Fibroblast of mammary gland (primary cell): ENCODE measurements at regions not wholly inside any gene's neighbourhood (a gene's known extent, or its start where the extent isn't known, plus 50 kb on each side); places are given as distances from the start of the nearest gene placed in this dataset.

Source experiments
- DNase-seq: peaks from one replicate; pipeline ENCODE4 v3.0.0-alpha.2; 2010; ENCODE audit warnings: low read depth
- H3K4me3 ChIP-seq: 2 replicates; pipeline ENCODE4 v1.5.1; 2011; ENCODE audit warnings: low read depth, mild to moderate bottlenecking, low read length, moderate library complexity; ENCODE audit not compliant: control insufficient read depth
- TF ChIP-seq, protein P1 (sequence below): conservative IDR thresholded peaks from 2 replicates; pipeline ENCODE4 v1.5.1; 2011; ENCODE audit warnings: low read depth, low read length, inconsistent platforms; ENCODE audit not compliant: control insufficient read depth, insufficient read depth

GRCh38 chr18:29556070-29556469 is 1379.1 kb upstream of the CDH2 start:
- no peak overlapping the region for H3K4me3 ChIP-seq
- TF ChIP-seq, protein P1, sequence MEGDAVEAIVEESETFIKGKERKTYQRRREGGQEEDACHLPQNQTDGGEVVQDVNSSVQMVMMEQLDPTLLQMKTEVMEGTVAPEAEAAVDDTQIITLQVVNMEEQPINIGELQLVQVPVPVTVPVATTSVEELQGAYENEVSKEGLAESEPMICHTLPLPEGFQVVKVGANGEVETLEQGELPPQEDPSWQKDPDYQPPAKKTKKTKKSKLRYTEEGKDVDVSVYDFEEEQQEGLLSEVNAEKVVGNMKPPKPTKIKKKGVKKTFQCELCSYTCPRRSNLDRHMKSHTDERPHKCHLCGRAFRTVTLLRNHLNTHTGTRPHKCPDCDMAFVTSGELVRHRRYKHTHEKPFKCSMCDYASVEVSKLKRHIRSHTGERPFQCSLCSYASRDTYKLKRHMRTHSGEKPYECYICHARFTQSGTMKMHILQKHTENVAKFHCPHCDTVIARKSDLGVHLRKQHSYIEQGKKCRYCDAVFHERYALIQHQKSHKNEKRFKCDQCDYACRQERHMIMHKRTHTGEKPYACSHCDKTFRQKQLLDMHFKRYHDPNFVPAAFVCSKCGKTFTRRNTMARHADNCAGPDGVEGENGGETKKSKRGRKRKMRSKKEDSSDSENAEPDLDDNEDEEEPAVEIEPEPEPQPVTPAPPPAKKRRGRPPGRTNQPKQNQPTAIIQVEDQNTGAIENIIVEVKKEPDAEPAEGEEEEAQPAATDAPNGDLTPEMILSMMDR = no peak
- DNase-seq = no peak

DNA sequence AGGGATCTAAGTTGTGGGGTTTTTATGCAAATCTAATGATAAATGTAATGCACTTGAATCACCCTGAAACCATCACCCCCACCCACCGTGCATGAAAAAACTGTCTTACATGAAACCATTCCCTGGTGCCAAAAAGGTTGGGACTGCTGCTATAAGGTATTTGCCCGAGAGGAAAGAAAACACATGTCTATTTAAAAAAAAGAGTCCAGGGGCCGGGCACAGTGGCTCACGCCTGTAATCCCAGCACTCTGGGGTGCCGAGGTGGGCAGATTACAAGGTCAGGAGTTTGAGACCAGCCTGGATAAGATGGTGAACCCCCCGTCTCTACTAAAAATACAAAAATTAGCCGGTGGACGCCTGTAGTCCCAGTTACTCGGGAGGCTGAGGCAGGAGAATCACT is 1372.8 kb upstream of the CDH2 start:
- TF ChIP-seq, protein P1 = no peak
- DNase-seq = no peak
- no peak overlapping the region for H3K4me3 ChIP-seq

DNA sequence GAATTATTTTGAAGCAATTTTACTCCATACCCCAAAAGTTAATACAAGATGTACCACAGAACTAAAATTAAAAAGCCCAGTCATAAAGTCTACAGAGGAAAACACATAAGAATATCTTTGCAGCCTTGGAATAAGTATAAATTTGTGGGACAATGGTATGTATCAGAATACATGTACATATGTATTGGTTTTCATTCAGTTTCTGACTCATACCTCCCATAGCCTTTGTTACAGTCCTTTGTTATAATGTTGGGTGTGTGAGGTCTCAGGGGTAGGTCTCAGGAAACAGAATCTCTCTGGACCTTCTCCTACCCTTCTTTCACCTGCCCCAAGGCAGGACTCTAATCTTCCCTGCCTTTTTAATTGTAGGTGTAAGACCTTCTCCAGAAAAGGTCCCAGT is 1370.7 kb upstream of the CDH2 start:
- no peak overlapping the region for H3K4me3 ChIP-seq
- TF ChIP-seq, protein P1 = no peak
- DNase-seq = no peak

GRCh38 chr18:29540548-29540947 is 1363.6 kb upstream of the CDH2 start:
- TF ChIP-seq, protein P1 = no peak
- DNase-seq = no peak
- no peak overlapping the region for H3K4me3 ChIP-seq

- H3K4me3 ChIP-seq = no peak overlapping the region
- DNase-seq = no peak
- TF ChIP-seq, protein P1 = no peak
These were observed 1354.8 kb upstream of the CDH2 start for GRCh38 chr18:29531746-29532145.

DNA sequence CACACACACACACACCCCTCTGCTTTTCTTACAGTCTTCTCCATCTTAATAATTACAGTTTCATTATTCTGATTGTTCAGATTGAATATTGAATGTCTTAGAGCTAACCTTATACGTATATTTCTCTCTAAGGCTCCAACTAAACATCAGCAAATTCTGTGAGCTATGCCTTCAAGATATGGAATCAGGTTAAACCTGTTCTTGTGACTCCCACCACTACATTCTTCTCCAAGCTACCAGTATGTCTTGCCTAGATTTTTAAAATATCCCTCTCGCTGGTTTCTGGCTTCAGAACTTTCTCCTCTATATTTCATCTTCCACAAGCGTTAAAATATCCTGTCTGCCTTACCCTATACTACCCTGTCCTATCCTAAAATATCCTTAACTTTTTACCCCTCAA is 1346.4 kb upstream of the CDH2 start:
- TF ChIP-seq, protein P1 = no peak
- DNase-seq = no peak
- H3K4me3 ChIP-seq = no peak overlapping the region

- DNase-seq = no peak
- TF ChIP-seq, protein P1 = no peak
- no peak overlapping the region for H3K4me3 ChIP-seq
These were observed 1335.8 kb upstream of the CDH2 start for GRCh38 chr18:29512761-29513160.
